ENCODE measurements at regions not wholly inside any gene's neighbourhood (a gene's known extent, or its start where the extent isn't known, plus 50 kb on each side); places are given as distances from the start of the nearest gene placed in this dataset.

DNA sequence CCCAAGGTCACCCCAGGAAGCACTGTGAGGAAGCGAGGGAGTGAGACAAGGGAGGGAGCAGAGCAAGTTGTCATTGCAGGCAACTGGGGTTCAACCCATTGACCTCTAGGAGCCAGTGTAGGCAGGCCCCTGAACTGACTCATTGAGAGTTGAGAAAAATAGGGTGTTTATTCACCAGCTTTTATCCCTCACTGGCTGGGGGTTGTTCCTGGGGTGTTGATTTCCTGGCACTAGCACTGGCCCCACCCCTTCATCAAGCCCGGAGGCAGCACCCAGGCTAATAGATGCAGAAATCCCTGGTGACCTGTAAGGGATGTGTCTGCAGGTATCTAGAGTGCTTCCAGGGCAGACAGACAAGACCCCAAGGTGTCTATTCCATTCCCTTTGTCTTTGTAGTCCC, 183.9 kb downstream of the ARRDC4 start:
- Histone ChIP-seq H3K27ac (ENCODE audit: low read length) (no peak overlapping the region), H3K4me3 (ENCODE audit: low read length) (no peak overlapping the region), H3K9me3 (ENCODE audit: control insufficient read depth, insufficient read depth, low read length) (no peaks in the 10 kb centered on the region), H3K4me1 (ENCODE audit: control insufficient read depth, insufficient read depth, low read length) (no peaks in the 10 kb centered on the region), H3K27me3 (ENCODE audit: control insufficient read depth, insufficient read depth, low read length) (no peaks in the 10 kb centered on the region), H3K36me3 (ENCODE audit: control insufficient read depth, insufficient read depth, low read length) (no peaks in the 10 kb centered on the region)
- 94% methylated on average over 2 of the region's 2 CpGs for WGBS (ENCODE audit: insufficient coverage)
- Mint-ChIP-seq H3K27me3 (ENCODE audit: low read depth in 2 of 2) (peaks cover 12 to 23% of the 10 kb centered on the region in 2 donors), H3K9me3 (no peaks in the 10 kb centered on the region), H3K27ac (no peak overlapping the region), H3K4me3 (no peak overlapping the region), H3K36me3 (no peaks in the 10 kb centered on the region), H3K4me1 (peaks cover 2 to 6% of the 10 kb centered on the region in 2 donors)
- ATAC-seq = no peak
- no peak for DNase-seq
- TF ChIP-seq CTCF (IDR thresholded peaks at IDR 0.05) = no peak
- intact Hi-C loops (cut with micrococcal nuclease) = no loop called here

DNA sequence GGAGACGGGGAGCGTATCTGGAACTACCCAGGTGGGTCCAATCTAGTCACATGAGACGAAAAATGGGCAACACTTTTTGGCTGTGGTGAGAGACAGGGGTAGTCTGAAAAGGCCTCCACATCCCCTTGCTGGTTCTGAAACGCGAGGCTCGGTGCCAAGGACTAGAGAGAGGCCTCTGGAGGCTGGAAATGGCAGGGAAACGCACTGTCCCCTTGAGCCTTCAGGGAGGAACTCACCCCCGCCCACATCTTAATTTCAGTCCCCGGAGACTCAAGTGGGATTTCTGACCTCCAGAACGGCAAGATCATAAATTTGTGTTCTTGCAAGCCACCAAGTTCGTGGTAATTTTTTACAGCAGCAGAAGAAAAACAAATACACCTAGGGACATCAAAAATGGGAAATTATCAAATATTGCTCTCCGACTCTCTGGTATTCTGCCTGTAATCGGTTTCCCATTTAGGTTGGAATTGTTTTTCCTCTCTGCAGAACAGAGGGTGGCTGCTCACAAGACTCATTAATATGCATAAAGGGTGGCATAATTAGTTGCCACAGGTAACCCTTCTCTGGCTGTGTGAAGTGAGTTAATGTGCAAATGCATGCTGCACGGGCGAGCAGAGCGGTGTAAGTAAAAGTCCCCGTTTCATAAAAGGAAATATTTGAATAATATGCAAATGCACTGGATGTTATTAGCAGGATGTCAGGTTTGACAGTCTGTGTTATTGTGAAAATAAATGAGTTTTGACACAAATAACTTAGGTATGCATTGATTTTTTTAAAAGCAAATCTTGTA, 185.7 kb downstream of the ARRDC4 start:
- intact Hi-C loops (cut with micrococcal nuclease) = no loop called here
- WGBS (ENCODE audit: insufficient coverage) = 76% methylated on average over 17 of the region's 17 CpGs

DNA sequence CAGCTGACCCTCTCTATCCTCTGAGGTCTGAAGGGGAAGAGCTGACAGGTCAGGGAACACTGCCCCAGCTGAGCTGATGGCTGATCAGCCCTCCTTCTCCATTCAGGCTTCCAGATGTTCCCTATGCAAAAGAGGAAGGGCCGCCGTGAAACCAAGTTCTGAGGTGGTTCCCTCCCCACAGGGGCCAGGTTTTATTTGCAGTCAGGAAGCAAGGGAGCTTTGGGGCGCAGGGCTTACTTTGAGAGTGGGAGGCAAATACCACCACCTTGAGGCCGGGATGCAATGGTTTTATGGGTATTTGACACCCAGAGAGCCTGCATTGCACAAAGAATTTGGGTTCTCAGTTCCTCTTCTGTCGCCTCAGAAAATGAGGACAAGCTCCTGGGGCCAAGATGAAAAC, 186.9 kb downstream of the ARRDC4 start:
- H3K4me1 Mint-ChIP-seq = peaks cover 0 to 6% of the 10 kb centered on the region in 2 donors
- intact Hi-C loops (cut with micrococcal nuclease) = no loop called here
- no peaks in the 10 kb centered on the region for H3K9me3 ChIP-seq (ENCODE audit: control insufficient read depth, insufficient read depth, low read length)
- H3K27me3 Mint-ChIP-seq (ENCODE audit: low read depth in 2 of 2) = peaks cover 17 to 27% of the 10 kb centered on the region in 2 donors
- no peaks in the 10 kb centered on the region for H3K4me1 ChIP-seq (ENCODE audit: control insufficient read depth, insufficient read depth, low read length)
- no peaks in the 10 kb centered on the region for H3K36me3 ChIP-seq (ENCODE audit: control insufficient read depth, insufficient read depth, low read length)
- 27% methylated on average over 5 of the region's 5 CpGs for WGBS (ENCODE audit: insufficient coverage)
- ATAC-seq (no peak), DNase-seq (no peak)
- H3K9me3 Mint-ChIP-seq = no peaks in the 10 kb centered on the region
- no peaks in the 10 kb centered on the region for H3K27me3 ChIP-seq (ENCODE audit: control insufficient read depth, insufficient read depth, low read length)
- no peak overlapping the region for H3K4me3 ChIP-seq (ENCODE audit: low read length)
- no peak for TF ChIP-seq CTCF (IDR thresholded peaks at IDR 0.05)
- H3K27ac Mint-ChIP-seq = no peak overlapping the region
- no peak overlapping the region for H3K27ac ChIP-seq (ENCODE audit: low read length)
- no peak overlapping the region for H3K4me3 Mint-ChIP-seq
- no peaks in the 10 kb centered on the region for H3K36me3 Mint-ChIP-seq

More for the DNA sequence above, 185.7 kb downstream of the ARRDC4 start:
- H3K36me3 Mint-ChIP-seq = no peaks in the 10 kb centered on the region
- H3K4me3 Mint-ChIP-seq = no peak overlapping the region
- no peaks in the 10 kb centered on the region for H3K27me3 ChIP-seq (ENCODE audit: control insufficient read depth, insufficient read depth, low read length)
- no peak for ATAC-seq
- H3K4me1 ChIP-seq (ENCODE audit: control insufficient read depth, insufficient read depth, low read length) = no peaks in the 10 kb centered on the region
- no peak overlapping the region for H3K27ac ChIP-seq (ENCODE audit: low read length)
- H3K9me3 Mint-ChIP-seq = no peaks in the 10 kb centered on the region
- no peaks in the 10 kb centered on the region for H3K36me3 ChIP-seq (ENCODE audit: control insufficient read depth, insufficient read depth, low read length)
- H3K4me3 ChIP-seq (ENCODE audit: low read length) = no peak overlapping the region
- H3K27ac Mint-ChIP-seq = no peak overlapping the region
- TF ChIP-seq CTCF (IDR thresholded peaks at IDR 0.05) = no peak
- DNase-seq = no peak
- H3K9me3 ChIP-seq (ENCODE audit: control insufficient read depth, insufficient read depth, low read length) = no peaks in the 10 kb centered on the region
- H3K27me3 Mint-ChIP-seq (ENCODE audit: low read depth in 2 of 2) = peaks cover 15 to 23% of the 10 kb centered on the region in 2 donors
- peaks cover 0 to 6% of the 10 kb centered on the region in 2 donors for H3K4me1 Mint-ChIP-seq

- Histone ChIP-seq H3K4me1 (ENCODE audit: control insufficient read depth, insufficient read depth, low read length) (no peaks in the 10 kb centered on the region), H3K27me3 (ENCODE audit: control insufficient read depth, insufficient read depth, low read length) (no peaks in the 10 kb centered on the region), H3K36me3 (ENCODE audit: control insufficient read depth, insufficient read depth, low read length) (no peaks in the 10 kb centered on the region), H3K9me3 (ENCODE audit: control insufficient read depth, insufficient read depth, low read length) (no peaks in the 10 kb centered on the region), H3K4me3 (ENCODE audit: low read length) (no peak overlapping the region), H3K27ac (ENCODE audit: low read length) (no peak overlapping the region)
- ATAC-seq (no peak), DNase-seq (no peak)
- no peak for TF ChIP-seq CTCF (IDR thresholded peaks at IDR 0.05)
- no CpG with 5 or more reads among the region's 2 CpGs for WGBS (ENCODE audit: insufficient coverage)
- H3K9me3 Mint-ChIP-seq = no peaks in the 10 kb centered on the region
- H3K27me3 Mint-ChIP-seq (ENCODE audit: low read depth in 2 of 2) = peaks cover 32 to 42% of the 10 kb centered on the region in 2 donors
- peaks cover 4 to 6% of the 10 kb centered on the region in 2 donors for H3K4me1 Mint-ChIP-seq
- intact Hi-C loops (cut with micrococcal nuclease) = no loop called here
- no peak overlapping the region for H3K27ac Mint-ChIP-seq
- H3K36me3 Mint-ChIP-seq = no peaks in the 10 kb centered on the region
- no peak overlapping the region for H3K4me3 Mint-ChIP-seq
Measured at GRCh38 chr15:98150084-98150483, 189.6 kb downstream of the ARRDC4 start.

Measured in natural killer cell (primary cell).